Epithelial cell of proximal tubule (primary cell): ENCODE measurements at regions not wholly inside any gene's neighbourhood (a gene's known extent, or its start where the extent isn't known, plus 50 kb on each side); places are given as distances from the start of the nearest gene placed in this dataset.
A peak's percentile ranks its signal among the peaks of the same experiment; 100 is the strongest.

Experiments
- DNase-seq: peaks from one replicate; pipeline ENCODE4 v3.0.0-alpha.2; 2011; ENCODE audit warnings: low read depth
- H3K4me3 ChIP-seq: 2 replicates; pipeline ENCODE4 v1.5.1; 2011; ENCODE audit warnings: low read depth, mild to moderate bottlenecking, low read length
- CTCF ChIP-seq: conservative IDR thresholded peaks from 2 replicates; pipeline ENCODE4 v1.5.1; 2012; ENCODE audit warnings: low read depth, mild to moderate bottlenecking, low read length

DNA sequence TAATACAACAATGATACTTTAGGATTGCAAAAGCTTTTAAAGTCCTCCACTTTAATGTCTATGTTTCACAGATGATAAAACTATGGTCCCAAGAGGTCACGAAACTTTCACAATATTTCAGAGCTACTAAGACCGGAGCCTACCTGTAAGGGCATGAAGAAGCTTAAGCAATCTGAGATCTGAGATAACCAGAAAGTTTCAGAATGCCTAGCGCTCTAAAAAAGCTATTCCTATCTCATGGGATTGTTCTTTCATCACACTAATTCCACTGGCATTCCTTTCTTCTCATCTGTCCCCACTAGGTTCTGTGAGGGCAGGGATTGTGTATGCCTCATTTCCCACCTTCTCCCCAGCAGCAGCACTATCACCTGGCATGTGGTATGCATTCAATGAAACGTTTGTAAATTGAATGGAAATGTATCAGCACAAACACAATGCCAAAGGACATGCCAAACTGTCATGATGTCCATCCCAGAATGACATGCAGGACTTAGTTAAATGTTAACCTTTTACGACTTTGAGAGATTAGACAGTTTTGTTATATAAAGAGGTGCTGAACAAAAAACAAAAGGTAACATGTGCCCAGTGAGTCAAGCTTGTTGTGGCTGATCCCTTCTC lies 104.7 kb upstream of the NR2F2 start:
- peak; percentile 37 for DNase-seq
- H3K4me3 ChIP-seq = no peak overlapping the region
- TF ChIP-seq CTCF = no peak

DNA sequence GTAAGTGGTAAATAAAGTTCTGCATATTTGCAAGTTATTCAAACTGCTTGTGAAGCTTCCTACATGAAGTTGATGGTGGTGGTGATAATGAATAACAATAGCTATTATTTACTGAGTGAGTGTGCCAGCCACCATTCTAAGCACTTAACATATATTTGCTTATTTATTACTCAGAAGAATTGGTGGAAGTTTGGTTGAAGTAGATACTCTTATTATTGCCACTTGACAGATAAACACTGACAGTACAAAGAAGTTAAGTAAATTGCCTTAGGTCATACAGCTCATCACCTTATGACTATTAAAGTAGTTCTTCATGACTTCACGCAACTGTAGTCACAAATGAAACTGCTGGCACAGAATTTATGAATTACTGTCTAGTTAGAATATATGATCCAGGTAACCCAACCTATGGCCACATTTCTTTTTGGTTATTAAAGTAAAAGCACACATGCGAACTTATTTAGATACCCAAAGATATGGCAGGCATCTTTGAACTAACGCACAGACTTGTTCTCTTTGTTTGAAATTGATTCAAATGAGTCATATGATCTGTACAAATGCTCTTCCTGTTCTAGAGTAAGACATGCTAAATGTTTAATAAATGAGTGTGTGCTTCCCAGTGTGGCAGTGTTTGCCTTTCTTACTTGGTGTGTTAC lies 99.8 kb upstream of the NR2F2 start:
- H3K4me3 ChIP-seq = no peak overlapping the region
- no peak for DNase-seq
- TF ChIP-seq CTCF = no peak

DNA sequence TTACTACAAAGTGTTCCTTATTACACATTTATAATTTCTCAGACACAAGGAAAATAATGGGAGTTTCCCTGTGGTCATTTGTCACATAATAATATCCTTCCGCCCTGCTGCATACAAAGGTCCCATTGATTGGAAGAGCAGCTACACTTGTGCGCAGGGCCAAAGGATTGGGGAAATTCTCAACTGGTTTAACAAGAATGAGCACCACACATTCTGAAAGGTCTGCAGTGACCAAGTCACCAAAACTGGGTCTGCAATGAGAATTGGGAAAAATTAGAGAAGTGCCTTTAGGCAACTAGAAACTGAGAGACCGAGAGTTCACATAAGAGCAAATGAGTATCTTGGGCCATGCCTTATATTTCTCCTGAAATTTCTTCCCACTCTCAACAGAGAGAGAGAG lies 98.2 kb upstream of the NR2F2 start:
- TF ChIP-seq CTCF = no peak
- no peak overlapping the region for H3K4me3 ChIP-seq
- no peak for DNase-seq

GRCh38 chr15:96234109-96234892 lies 96.2 kb upstream of the NR2F2 start:
- no peak for TF ChIP-seq CTCF
- no peak for DNase-seq
- H3K4me3 ChIP-seq = no peak overlapping the region

DNA sequence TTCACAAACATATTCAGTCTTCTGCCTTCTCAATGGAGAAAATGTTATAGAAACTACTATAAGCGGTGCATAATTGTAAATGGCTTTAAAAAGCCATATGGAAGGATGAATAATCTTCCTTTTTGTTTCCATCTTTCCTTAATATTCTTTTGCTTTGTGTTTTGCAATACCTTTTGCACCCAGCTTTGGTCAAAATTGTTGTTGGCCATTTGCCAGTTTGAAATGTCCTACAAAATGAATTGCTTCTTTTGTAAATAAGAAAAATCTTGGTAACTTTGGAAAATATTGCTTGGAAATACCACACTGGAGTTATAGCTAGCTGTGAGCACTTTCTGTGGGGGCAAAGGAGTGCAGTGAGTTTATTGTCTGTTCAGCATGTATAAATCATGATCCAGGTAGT lies 93.5 kb upstream of the NR2F2 start:
- no peak overlapping the region for H3K4me3 ChIP-seq
- DNase-seq = no peak
- TF ChIP-seq CTCF = no peak

GRCh38 chr15:96242761-96243160 lies 87.7 kb upstream of the NR2F2 start:
- no peak for TF ChIP-seq CTCF
- H3K4me3 ChIP-seq = no peak overlapping the region
- DNase-seq = no peak

GRCh38 chr15:96243701-96244100 lies 86.8 kb upstream of the NR2F2 start:
- no peak for DNase-seq
- H3K4me3 ChIP-seq = no peak overlapping the region
- no peak for TF ChIP-seq CTCF
